ENCODE measurements at regions not wholly inside any gene's neighbourhood (a gene's known extent, or its start where the extent isn't known, plus 50 kb on each side); places are given as distances from the start of the nearest gene placed in this dataset.

GRCh38 chr2:76204048-76204447 lies 493.3 kb upstream of the GCFC2 start:
- no peak for TF ChIP-seq CTCF (IDR thresholded peaks at IDR 0.05; ENCODE audit: poor library complexity)
- no peak for TF ChIP-seq EZH2 (IDR thresholded peaks at IDR 0.05; ENCODE audit: borderline replicate concordance)

All from hepatocyte (in vitro differentiated cells).